HUES48 (cell line): ENCODE measurements at regions not wholly inside any gene's neighbourhood (a gene's known extent, or its start where the extent isn't known, plus 50 kb on each side); places are given as distances from the start of the nearest gene placed in this dataset.

Source experiments
- H3K27ac ChIP-seq: one replicate; pipeline ENCODE4 v1.7.0; 2013; ENCODE audit warnings: low read depth, low read length, inconsistent platforms
- H3K27me3 ChIP-seq: 2 replicates; pipeline ENCODE4 v1.6.1; 2013; ENCODE audit warnings: mild to moderate bottlenecking, low read length; ENCODE audit not compliant: control insufficient read depth, insufficient read depth
- H3K36me3 ChIP-seq: 2 replicates; pipeline ENCODE4 v1.6.1; 2013; ENCODE audit warnings: low read length; ENCODE audit not compliant: control insufficient read depth, insufficient read depth
- H3K4me1 ChIP-seq: 2 replicates; pipeline ENCODE4 v1.6.1; 2013; ENCODE audit warnings: mild to moderate bottlenecking, low read length; ENCODE audit not compliant: control insufficient read depth, insufficient read depth
- H3K4me3 ChIP-seq: 2 replicates; pipeline ENCODE4 v1.5.1; 2013; ENCODE audit warnings: mild to moderate bottlenecking, low read depth, low read length
- H3K9ac ChIP-seq: 2 replicates; pipeline ENCODE4 v1.6.1; 2013; ENCODE audit warnings: mild to moderate bottlenecking, low read depth, low read length, moderate library complexity
- H3K9me3 ChIP-seq: 2 replicates; pipeline ENCODE4 v1.6.1; 2013; ENCODE audit warnings: low read length; ENCODE audit not compliant: control insufficient read depth, insufficient read depth

DNA sequence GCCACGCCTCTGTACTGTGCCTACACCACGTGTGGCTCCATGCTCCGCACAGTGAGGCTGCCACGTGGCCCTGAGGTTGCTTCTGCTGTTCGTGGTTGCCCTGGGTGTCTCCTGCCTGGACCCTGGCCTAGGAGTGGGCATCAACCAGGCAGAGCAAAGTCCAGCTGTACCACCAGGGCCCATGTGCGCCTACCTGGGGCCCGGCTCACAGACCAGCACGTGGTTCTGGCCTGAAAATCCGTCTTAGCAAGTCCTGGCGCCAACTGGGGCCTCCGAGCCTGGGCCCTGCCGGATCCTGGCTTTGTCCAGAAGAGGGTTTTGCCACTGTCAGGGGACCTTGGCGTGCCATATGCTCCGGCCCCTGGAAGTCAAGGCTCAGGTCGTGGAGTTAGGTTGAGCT is 107.1 kb upstream of the TTC34 start:
- H3K4me3 ChIP-seq, result no peak overlapping the region
- no peak overlapping the region for H3K27ac ChIP-seq
- H3K9me3 ChIP-seq, result no peaks in the 10 kb centered on the region
- no peaks in the 10 kb centered on the region for H3K4me1 ChIP-seq
- no peaks in the 10 kb centered on the region for H3K27me3 ChIP-seq
- H3K9ac ChIP-seq, result no peak overlapping the region
- no peaks in the 10 kb centered on the region for H3K36me3 ChIP-seq

DNA sequence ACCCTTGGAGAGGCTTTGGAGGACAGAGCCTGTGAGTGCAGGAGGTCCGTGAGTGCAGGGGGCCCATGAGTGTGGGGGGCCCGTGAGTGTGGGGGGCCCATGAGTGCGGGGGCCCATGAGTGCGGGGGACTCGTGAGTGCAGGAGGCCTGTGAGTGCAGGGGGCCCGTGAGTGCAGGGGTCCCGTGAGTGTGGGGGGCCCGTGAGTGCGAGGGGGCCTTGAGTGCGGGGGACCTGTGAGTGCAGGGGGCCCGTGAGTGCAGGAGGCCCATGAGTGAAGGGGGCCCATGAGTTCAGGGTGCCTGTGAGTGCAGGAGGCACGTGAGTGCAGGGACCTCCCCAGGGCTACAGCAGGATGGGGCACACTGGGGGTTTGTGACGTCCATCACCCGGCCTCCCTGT is 108.3 kb upstream of the TTC34 start:
- Histone ChIP-seq H3K36me3 (no peaks in the 10 kb centered on the region), H3K27me3 (no peaks in the 10 kb centered on the region), H3K9ac (no peak overlapping the region), H3K27ac (no peak overlapping the region), H3K4me3 (no peak overlapping the region), H3K4me1 (no peaks in the 10 kb centered on the region), H3K9me3 (no peaks in the 10 kb centered on the region)

DNA sequence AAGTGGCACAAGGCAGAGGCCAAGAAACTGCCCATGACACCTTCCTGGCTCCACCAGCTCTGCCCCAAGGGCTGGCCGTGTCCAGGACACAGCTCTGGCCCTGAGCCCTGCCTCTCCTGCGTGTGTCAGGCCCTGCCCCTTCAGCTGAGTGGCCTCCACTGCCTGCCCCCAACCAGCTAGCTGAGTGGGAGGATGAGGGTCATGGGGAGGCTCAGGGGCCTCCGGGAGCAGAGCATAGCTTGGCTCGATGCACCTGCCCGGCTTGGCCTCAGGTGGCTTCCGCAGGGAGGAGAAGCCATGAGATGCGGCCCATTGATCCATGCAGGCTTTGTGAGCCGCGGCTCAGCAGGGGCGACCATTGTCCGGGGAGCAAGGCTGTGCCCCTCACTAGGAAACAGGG is 108.7 kb upstream of the TTC34 start:
- Histone ChIP-seq H3K36me3 (no peaks in the 10 kb centered on the region), H3K4me3 (no peak overlapping the region), H3K9ac (no peak overlapping the region), H3K4me1 (no peaks in the 10 kb centered on the region), H3K27ac (no peak overlapping the region), H3K27me3 (no peaks in the 10 kb centered on the region), H3K9me3 (peaks cover under 1% of the 10 kb centered on the region; the same call in 1 of the 2 replicates)

DNA sequence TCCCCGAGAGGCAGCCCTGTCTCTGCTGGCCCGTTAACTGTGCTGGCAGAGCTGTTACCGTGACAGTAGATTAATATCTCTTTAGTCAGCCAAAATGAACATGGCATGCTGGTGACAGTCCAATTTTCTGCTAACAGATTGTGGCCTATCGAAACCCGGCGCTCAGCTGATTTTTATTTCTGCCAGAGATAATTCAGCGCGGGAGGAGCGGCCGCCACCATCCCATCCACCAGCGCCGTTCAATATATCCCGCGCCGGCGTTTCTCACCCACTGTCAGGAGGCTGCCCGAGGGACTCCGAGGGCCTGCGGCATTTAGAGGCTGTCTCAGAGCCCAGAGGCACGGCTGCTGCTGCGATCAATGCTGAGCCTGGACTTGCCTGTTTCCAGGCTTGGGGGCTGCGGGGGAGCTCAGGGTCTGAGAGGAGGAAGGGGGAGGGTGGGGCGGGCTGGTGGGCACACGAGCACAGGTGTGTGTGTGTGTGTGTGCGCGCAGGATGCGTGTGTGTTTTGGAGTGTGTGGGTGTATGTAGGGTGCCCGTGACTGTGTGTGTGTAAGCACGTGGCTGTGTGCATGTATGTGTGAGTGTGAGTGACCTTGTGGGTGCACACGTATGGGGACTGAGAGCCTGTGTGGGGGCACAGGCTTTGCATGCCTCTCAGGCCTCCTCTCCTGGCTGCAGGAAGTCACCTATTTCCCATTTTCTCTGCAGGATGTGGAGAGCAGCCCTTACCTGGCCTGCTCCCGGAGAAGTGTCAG is 109.7 kb upstream of the ACTRT2 start:
- Histone ChIP-seq H3K36me3 (no peaks in the 10 kb centered on the region), H3K4me3 (no peak overlapping the region), H3K27ac (no peak overlapping the region), H3K4me1 (no peaks in the 10 kb centered on the region), H3K9ac (no peak overlapping the region), H3K27me3 (no peaks in the 10 kb centered on the region), H3K9me3 (peaks cover 12% of the 10 kb centered on the region)

DNA sequence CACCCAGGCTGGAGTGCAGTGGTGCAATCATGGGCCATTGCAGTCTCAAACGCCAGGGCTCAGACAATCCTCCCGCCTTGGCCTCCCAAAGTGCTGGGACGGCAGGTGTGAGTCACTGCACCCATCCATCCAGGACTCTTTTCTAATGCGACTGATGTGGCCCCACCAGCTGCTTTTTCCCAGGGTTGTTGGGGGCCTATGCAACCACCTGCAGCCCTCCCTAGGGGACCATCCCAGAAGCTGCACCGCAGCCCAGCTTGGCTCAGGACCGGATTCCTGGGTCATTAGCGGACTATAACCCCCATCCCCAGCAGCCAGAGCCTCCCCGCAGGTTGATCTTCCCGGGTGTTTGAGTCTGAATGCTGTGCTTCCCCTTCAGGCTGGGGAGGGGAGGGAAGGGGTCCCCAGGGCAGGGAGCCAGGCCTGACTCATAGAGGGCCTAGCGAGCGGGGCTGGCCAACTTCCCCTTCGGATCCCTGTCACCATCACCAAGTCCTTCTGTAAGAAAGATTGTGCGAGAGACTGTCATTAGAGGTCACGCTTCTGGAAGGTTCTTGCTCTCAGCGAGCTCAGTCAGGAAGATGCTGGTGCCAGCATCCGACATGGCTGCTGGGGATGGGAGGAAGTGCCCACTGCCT is 108.7 kb upstream of the ACTRT2 start:
- H3K4me3 ChIP-seq, result no peak overlapping the region

DNA sequence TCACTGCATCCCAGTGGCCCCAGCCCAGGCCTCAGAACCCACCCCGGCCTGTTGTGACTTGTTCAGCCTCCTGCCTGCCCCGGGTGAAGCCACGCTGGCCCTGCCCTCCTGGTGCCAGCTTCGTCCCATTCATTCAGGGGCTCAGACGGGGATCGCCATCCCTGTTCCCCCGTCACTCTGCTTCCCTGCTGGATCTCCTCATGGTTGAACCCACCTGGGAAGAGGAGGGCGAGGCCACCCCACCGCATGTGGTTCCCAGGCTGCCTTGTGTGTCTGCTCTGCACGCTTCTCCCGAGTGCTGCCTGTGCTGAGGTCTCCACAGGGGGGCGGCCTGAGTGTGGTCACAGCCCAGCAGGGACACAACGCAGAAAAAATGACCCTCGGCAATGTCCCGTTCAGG is 108.2 kb upstream of the ACTRT2 start:
- Histone ChIP-seq H3K4me1 (no peaks in the 10 kb centered on the region), H3K36me3 (no peaks in the 10 kb centered on the region), H3K27me3 (no peaks in the 10 kb centered on the region), H3K9ac (no peak overlapping the region), H3K9me3 (peaks cover 12% of the 10 kb centered on the region), H3K27ac (no peak overlapping the region), H3K4me3 (no peak overlapping the region)

More for the DNA sequence above, 108.7 kb upstream of the ACTRT2 start:
- Histone ChIP-seq H3K27me3 (no peaks in the 10 kb centered on the region), H3K4me1 (no peaks in the 10 kb centered on the region), H3K9me3 (peaks cover 12% of the 10 kb centered on the region), H3K36me3 (no peaks in the 10 kb centered on the region), H3K27ac (no peak overlapping the region), H3K9ac (no peak overlapping the region)

DNA sequence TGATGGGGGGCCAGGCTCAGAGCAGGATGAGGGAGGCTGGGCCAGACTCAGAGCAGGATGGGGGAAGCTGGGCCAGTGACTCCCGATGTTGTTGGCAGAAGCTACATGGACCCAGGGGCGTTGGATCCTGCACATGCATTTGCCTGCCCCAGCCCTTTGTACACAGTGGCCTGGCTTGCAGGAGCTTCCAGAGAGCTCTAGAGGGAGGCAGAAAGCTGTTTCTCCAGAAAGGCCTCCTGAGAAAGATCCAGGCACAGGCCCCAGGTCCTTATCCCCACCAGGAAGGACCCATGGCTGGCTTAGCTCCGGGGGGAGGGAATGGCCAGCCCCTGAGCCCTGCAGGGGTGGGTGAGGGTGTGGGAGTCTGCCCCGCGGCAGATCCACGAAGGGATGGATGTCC is 106.6 kb upstream of the ACTRT2 start:
- peaks cover 12% of the 10 kb centered on the region for H3K9me3 ChIP-seq
- no peak overlapping the region for H3K4me3 ChIP-seq

DNA sequence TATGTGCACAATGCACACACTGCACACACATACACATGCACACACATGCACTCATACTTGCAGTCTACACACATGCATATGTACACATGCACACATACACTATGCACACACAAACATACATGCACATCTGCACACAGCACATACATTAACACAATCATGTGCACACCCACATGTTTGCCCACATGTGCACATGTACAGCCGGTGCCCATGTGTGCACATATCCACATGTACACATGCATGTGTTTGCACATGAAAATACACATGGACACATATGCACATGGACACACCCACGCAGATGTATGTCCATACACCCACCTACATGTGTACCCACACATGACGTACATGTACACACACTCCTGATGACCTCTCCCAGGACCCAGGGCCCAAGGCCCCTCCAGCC is 105.1 kb upstream of the ACTRT2 start:
- Histone ChIP-seq H3K27ac (no peak overlapping the region), H3K4me3 (no peak overlapping the region), H3K4me1 (no peaks in the 10 kb centered on the region), H3K27me3 (no peaks in the 10 kb centered on the region), H3K9ac (no peak overlapping the region), H3K36me3 (no peaks in the 10 kb centered on the region), H3K9me3 (peaks cover 12% of the 10 kb centered on the region)

More for the DNA sequence above, 106.6 kb upstream of the ACTRT2 start:
- H3K4me1 ChIP-seq, result no peaks in the 10 kb centered on the region
- H3K27me3 ChIP-seq, result no peaks in the 10 kb centered on the region
- H3K36me3 ChIP-seq, result no peaks in the 10 kb centered on the region
- H3K27ac ChIP-seq, result no peak overlapping the region
- no peak overlapping the region for H3K9ac ChIP-seq

DNA sequence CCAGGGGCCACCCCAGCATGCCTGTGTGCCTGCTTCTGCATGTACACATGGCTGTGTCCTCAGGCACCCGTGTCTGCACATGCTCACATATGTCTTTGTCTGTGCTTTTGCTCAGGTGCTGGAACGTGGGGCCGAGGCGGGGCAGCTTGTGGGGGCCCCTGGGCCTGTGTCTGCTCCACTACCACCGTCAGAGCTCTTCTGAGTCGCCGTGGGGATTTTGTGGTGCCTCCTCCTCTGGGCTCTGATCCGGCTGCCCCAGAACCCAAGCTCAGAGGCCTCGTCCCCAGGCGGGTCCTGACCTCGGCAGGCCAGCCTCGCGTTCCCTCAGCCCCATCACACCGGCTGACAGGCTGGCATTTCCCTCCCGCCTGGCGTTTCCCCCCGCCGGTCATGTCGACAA is 104.6 kb upstream of the ACTRT2 start:
- no peaks in the 10 kb centered on the region for H3K27me3 ChIP-seq

DNA sequence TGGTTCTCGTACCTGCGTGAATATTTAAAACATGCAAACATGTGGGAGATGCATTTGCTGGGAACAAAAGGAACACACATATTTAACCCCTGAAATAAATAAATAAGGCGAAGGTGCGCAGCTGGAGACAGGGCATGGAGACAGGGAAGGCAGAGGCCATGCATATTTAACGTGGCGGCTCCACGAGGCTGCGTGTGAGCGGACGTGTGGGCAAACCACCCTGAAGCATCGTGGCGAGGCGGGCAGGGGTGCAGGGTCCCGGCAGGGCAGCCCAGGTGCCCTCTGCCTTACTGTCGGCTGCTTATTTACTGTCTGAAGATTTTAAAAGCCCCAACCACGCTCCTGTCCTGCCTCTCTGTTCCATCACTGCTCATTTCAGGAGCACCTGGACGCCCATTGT is 104.0 kb upstream of the ACTRT2 start:
- no peaks in the 10 kb centered on the region for H3K27me3 ChIP-seq
- H3K27ac ChIP-seq, result no peak overlapping the region
- no peak overlapping the region for H3K4me3 ChIP-seq
- peaks cover 12% of the 10 kb centered on the region for H3K9me3 ChIP-seq
- H3K36me3 ChIP-seq, result no peaks in the 10 kb centered on the region
- no peaks in the 10 kb centered on the region for H3K4me1 ChIP-seq
- H3K9ac ChIP-seq, result no peak overlapping the region

More for the DNA sequence above, 104.6 kb upstream of the ACTRT2 start:
- H3K4me1 ChIP-seq, result no peaks in the 10 kb centered on the region
- H3K36me3 ChIP-seq, result no peaks in the 10 kb centered on the region
- no peak overlapping the region for H3K4me3 ChIP-seq
- no peak overlapping the region for H3K27ac ChIP-seq
- H3K9me3 ChIP-seq, result peaks cover 12% of the 10 kb centered on the region
- H3K9ac ChIP-seq, result no peak overlapping the region

DNA sequence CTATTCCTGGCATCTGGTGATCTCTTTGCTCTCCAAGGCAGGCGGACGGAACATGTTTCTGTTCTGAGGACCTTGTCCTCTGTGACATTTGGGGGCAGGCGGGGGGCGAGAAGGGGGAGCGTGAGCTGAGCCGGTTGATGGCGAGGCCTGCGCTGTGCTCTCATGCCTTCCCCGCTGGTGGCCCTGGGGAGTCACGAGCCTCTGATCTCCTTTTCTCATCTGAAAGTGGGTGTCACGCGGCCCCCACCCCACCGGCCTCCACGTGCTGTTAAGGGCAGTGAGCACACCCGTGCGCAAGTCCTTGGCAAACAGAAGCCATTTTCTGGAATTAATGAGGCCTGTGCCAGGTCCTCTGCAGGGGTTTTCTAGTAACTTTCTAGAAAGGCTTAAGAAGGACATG is 102.8 kb upstream of the ACTRT2 start:
- Histone ChIP-seq H3K27ac (no peak overlapping the region), H3K9me3 (peaks cover 12% of the 10 kb centered on the region), H3K4me1 (no peaks in the 10 kb centered on the region), H3K9ac (no peak overlapping the region), H3K4me3 (no peak overlapping the region), H3K36me3 (no peaks in the 10 kb centered on the region), H3K27me3 (no peaks in the 10 kb centered on the region)
